ENCODE measurements at regions not wholly inside any gene's neighbourhood (a gene's known extent, or its start where the extent isn't known, plus 50 kb on each side); places are given as distances from the start of the nearest gene placed in this dataset.
"Not testable (repeated sequence)": the region's sequence is repeated elsewhere in the genome, so short reads cannot be mapped to it uniquely, and the experiment has no call there.

DNA sequence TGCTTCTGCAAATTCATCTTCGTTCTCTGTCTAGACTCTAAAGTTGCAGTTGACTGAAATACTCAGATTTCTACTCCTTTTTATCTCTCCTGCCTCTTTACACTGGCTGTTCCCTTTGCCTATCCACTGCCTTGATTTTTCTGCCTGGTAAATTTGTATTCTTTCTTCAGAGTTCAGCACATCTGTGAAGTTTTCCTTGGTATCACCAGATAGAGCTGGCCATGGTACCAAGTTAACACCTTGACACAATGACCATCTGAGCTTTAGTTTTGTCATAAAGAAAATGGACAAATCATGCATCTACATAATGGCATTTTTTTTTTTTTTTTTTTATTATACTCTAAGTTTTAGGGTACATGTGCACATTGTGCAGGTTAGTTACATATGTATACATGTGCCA lies 143.0 kb downstream of the PPP1R3A start:
- DNase-seq = no peak

- DNase-seq = no peak
Measured at GRCh38 chr7:113775401-113775800, 143.4 kb downstream of the PPP1R3A start.

DNA sequence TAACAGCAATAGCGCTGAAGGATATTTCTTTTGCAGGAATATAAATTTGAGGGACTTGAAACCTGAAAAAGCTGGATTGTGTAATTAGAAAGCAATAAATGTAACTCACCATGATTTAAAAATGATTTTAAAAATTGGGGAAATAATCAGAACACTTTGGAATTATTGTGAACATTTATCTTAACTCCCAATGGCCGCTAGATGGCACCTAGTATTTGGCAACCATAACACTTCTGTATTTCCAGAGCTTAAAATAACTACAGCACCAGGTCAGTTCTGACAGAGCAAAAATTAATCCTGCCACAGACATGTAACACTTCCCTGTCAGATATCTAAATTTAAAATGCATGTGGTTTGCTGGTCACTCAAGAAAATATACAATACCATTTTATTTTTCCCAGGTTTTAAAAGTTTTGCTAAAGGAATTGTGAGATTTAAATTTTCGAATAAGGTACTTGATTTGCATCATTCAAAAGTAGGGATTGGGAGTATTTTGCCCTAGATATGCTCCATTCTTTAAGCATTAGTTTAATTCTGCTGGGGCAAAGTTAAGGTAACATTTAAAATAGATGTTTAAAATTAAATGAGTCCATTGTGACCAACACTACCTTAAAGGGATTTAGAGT lies 144.5 kb downstream of the PPP1R3A start:
- DNase-seq = peak; percentile 66

GRCh38 chr7:113770146-113770738 lies 148.6 kb downstream of the PPP1R3A start:
- no peak for DNase-seq

GRCh38 chr7:113768387-113768786 lies 150.4 kb downstream of the PPP1R3A start:
- DNase-seq = no peak

- DNase-seq = no peak
Measured at GRCh38 chr7:113764401-113765035, 154.3 kb downstream of the PPP1R3A start.

DNA sequence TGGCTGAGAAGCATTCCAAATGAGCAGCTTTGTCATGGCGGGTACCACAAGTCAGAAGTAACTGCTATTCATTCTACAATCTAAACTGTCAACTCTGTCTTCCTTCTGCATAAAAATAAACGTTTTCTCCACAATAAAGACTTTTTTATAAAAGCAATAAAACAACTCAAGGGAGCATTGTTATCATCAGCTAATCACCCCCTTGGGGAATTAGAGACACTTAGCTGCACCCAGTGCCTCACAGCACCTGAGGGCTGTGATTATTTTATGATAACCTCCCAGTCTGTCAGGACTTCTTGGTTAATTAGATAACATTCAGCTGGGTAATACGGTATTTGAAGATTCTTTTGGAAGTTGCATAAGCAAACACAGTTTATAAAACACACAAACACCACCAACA lies 155.6 kb downstream of the PPP1R3A start:
- no peak for DNase-seq

GRCh38 chr7:113756250-113756649 lies 162.6 kb downstream of the PPP1R3A start:
- DNase-seq = no peak

GRCh38 chr7:113752689-113753088 lies 166.1 kb downstream of the PPP1R3A start:
- DNase-seq = no peak

DNA sequence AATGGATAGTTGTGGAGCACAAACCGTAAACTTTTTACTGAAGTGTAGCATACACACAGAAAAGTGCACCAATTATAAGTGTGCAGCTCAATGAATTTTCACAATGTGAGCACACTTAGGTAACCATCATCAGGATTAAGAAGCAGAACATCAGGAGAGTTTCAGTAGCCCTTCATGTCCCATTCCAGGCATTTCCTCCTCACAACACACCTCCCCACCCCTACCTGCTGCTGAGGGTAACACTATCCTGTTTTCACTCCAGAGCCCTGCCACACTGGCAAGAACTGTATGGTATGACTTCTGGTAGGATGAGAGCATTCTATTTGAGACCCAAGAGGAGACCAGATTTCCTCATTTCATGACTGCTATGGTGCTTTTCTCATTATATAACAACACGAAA lies 166.5 kb downstream of the PPP1R3A start:
- no peak for DNase-seq

DNA sequence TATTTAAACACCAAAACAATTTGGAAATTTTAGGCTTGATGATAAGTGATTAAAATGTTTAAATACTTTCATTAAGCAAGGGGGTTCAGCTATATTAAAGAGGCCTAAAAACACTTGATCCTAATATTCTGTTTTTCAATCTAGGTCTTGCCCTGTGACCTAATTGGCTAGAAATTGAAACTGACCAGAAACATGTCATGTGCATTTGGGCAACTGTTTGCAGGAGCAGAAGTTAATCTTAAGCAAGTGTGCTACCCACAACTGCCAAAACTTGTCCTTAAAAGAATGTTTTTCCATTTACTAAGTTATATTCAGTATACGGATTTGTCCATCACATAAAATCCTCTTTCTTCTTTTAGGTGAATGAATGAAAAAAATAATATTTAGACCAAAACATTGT lies 167.3 kb downstream of the PPP1R3A start:
- no peak for DNase-seq

- not testable (repeated sequence) for DNase-seq
Measured at GRCh38 chr7:113748385-113748784, 170.4 kb downstream of the PPP1R3A start.

DNA sequence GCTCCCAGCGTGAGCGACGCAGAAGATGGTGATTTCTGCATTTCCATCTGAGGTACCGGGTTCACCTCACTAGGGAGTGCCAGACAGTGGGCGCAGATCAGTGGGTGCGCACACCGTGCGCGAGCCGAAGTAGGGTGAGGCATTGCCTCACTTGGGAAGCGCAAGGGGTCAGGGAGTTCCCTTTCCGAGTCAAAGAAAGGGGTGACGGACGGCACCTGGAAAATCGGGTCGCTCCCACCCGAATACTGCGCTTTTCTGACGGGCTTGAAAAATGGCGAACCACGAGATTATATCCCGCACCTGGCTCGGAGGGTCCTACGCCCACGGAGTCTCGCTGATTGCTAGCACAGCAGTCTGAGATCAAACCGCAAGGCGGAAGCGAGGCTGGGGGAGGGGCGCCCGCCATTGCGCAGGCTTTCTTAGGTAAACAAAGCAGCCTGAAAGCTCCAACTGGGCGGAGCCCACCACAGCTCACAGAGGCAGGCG lies 175.8 kb downstream of the PPP1R3A start:
- not testable (repeated sequence) for DNase-seq

GRCh38 chr7:113742377-113742776 lies 176.4 kb downstream of the PPP1R3A start:
- no peak for DNase-seq

DNA sequence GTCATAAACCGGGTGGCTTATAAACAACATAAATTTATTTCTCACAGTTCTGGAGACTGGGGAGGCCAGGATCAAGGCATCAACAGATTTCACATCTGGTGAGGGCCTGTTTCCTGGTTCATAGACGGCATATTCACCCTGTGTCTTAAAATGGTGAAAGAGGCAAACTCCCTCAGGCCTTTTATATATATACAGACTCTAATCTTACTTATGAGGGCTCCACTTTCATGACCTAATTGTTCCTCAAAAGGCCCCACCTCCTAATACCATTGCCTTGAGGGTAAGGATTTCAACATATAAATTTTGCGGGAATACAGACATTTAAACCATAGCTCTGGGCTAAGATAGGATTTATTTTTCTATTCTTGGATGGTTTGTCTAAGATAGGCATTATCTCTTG lies 187.2 kb downstream of the PPP1R3A start:
- no peak for DNase-seq

DNA sequence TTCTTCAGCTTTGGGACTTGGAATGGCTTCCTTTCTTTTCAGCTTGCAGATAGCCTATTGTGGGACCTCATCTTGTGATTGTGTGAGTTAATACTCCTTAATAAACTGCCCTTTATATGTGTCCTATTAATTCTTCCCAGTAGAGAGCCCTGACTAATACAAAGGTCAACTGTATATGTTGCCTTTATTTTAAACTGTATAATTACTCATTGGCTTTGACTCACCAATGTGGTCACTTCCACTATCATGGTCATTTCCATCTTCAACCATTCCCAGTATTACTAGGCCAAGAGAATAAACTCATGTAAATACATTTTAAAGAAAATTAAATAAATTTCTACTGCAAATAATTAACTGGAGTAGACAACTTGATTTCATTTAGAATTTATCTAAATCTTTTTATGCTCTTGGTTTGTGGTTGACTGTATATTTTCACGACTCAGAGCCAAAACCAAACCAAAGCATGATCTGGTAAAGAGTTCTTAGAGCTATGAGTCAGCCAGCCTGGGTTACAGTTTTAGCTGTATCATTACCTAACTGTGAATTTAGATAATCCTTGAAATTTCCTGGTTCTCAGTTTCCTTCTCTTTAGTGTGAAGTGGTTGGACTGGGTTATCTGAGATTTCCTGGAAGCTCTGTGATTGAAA lies 188.4 kb downstream of the PPP1R3A start:
- no peak for DNase-seq

DNA sequence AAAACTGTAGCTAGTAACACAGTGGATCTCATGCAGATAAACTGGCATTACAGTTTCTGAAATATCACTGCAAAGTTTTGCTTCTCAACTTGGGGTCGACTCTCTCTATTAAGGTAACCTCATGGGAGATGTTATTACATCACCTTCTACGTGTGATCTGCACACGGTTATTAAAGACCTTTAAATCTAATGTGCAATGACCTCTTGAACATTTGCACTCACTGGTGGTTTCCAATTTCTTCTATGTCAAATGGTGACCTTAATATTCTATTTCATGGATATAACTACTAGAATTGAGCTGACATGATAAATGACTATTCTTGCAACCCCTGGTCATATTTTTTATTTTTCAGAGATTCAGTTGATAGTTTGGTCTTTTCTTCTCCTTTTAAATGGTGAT lies 191.3 kb downstream of the PPP1R3A start:
- DNase-seq = no peak

DNA sequence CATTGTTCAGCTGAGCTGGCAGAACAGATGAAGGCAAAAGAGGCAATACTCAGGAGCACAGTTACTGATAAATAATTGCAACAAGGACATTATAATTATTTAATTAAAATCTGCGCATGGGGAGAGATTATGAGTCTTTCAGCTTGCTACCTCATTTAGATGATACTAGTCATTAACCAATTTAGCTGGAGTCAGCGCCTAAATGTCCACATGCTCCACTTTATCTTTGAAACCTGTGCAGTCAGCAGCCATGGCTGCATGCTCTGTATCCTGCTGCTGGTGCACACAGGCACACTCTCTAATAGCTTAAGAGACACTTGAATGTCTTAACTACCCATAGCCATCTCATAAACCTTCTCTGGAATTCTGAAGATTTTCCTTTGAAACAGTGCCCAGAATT lies 196.8 kb downstream of the PPP1R3A start:
- DNase-seq = no peak

DNA sequence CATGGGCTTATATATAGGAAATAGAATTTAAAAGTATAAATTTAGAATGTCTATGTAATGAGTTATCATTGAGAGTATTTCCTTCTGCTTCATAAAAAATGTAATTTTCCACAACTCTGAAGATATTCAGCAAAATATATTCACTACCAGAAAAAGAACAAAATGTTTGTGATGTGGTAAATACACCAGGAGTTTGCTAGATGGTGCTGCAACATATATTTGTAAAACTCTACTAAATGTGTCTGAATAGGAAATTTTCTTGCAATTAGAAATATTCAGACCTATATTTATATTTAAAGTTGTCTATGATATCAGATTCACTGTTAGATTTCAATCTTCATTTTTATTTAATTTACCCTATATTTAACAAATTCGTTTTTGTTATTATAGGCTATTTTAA lies 201.1 kb downstream of the PPP1R3A start:
- DNase-seq = no peak

GRCh38 chr7:113715981-113716856 lies 202.6 kb downstream of the PPP1R3A start:
- DNase-seq = no peak

- DNase-seq = no peak
Measured at GRCh38 chr7:113715262-113715661, 203.5 kb downstream of the PPP1R3A start.

DNA sequence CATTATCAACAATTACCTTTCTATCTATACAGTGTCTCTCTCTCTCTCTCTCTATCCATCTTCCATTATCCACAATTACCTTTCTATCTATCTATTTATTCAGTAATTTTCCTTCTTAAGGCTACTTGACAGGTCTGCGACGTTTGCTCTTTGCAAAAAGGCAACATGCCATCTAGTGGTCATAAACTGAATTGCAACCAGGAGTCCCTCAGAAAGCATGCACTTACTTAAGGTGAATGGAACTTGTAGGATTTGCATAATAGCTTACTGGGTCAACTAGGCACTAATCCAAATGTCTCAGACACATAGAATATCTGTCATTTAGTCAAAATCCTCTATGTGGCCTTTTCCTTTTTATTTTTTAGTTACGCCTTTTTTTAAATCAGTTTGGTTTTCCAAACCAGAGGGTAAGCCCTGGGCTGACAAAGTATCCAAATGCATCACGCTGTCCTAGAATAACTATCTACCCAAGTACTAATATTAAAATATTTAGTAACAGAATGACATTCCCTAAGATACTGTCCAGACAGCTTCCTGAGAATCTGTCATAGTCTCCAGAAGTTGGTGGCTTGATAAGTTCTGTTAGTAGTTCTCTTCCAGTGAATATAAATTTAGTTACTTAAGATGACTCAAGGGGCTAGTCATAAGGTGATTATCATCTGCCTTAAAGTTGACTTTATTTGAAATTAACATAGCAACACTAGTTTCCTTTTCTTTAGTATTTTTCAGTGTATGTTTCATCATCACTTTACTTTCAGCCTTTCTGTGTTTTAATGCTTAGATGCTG lies 208.3 kb downstream of the PPP1R3A start:
- DNase-seq = peak; percentile 81

Measured in hematopoietic multipotent progenitor cell treated with erythropoietin and hydrocortisone succinate and interleukin-3 and kit ligand, for 6 days (in vitro differentiated cells).